ENCODE measurements at regions not wholly inside any gene's neighbourhood (a gene's known extent, or its start where the extent isn't known, plus 50 kb on each side); places are given as distances from the start of the nearest gene placed in this dataset.

GRCh38 chr2:3971652-3972192, 268.3 kb downstream of the DCDC2C start (continued):
- no peak for TF ChIP-seq EED (CRISPR knock-in tag; IDR thresholded peaks at IDR 0.05)
- TF ChIP-seq HNF1B (CRISPR knock-in tag; IDR thresholded peaks at IDR 0.05), result no peak
- no peak for TF ChIP-seq HOXD1 (CRISPR knock-in tag; IDR thresholded peaks at IDR 0.05)
- TF ChIP-seq ZNF550 (CRISPR knock-in tag; IDR thresholded peaks at IDR 0.05; ENCODE audit: borderline replicate concordance), result no peak
- TF ChIP-seq ZNF333 (CRISPR knock-in tag; IDR thresholded peaks at IDR 0.05; ENCODE audit: borderline replicate concordance), result no peak
- TF ChIP-seq MNT (IDR thresholded peaks at IDR 0.05), result peak; percentile 98
- no peak for TF ChIP-seq E2F1 (CRISPR knock-in tag; IDR thresholded peaks at IDR 0.05)
- TF ChIP-seq ZNF430 (CRISPR knock-in tag; IDR thresholded peaks at IDR 0.05), result no peak
- no peak for TF ChIP-seq NR1H2 (CRISPR knock-in tag; IDR thresholded peaks at IDR 0.05; ENCODE audit: borderline replicate concordance, low read depth)
- TF ChIP-seq MYNN (CRISPR knock-in tag; IDR thresholded peaks at IDR 0.05; ENCODE audit: low read depth), result no peak
- no peak for TF ChIP-seq SRSF1 (optimal IDR thresholded peaks at IDR 0.05; ENCODE audit: low read depth, low read length)
- no peak for TF ChIP-seq HOXA3 (CRISPR knock-in tag; IDR thresholded peaks at IDR 0.05)
- TF ChIP-seq FOXA1 (IDR thresholded peaks at IDR 0.05), result 0 out of 2 replicates have a peak, but pooled peaks have one; percentile 3
- TF ChIP-seq FOXA1 (CRISPR knock-in tag; IDR thresholded peaks at IDR 0.05), result no peak
- peak; percentile 51; the same call in 1 of the 2 replicates for TF ChIP-seq ZZZ3 (CRISPR knock-in tag; IDR thresholded peaks at IDR 0.05; ENCODE audit: borderline replicate concordance)
- TF ChIP-seq ZNF431 (CRISPR knock-in tag; IDR thresholded peaks at IDR 0.05; ENCODE audit: borderline replicate concordance, low read depth), result no peak
- no peak for TF ChIP-seq AHDC1 (CRISPR knock-in tag; IDR thresholded peaks at IDR 0.05; ENCODE audit: borderline replicate concordance)
- TF ChIP-seq SP2 (CRISPR knock-in tag; IDR thresholded peaks at IDR 0.05), result no peak
- TF ChIP-seq ZNF660 (CRISPR knock-in tag; IDR thresholded peaks at IDR 0.05; ENCODE audit: borderline replicate concordance, low read depth), result no peak
- 0 out of 2 replicates have a peak, but pooled peaks have one; percentile 23 for TF ChIP-seq JUND (CRISPR knock-in tag; IDR thresholded peaks at IDR 0.05)
